ENCODE measurements at regions not wholly inside any gene's neighbourhood (a gene's known extent, or its start where the extent isn't known, plus 50 kb on each side); places are given as distances from the start of the nearest gene placed in this dataset.

GRCh38 chr11:16511116-16512114, 155.1 kb upstream of the SOX6 start (continued):
- TF ChIP-seq CTCF (IDR thresholded peaks at IDR 0.05 in 2 of 3, conservative IDR thresholded peaks at IDR 0.05 in 1 of 3; ENCODE audit: borderline replicate concordance in 1 of 3, insufficient read depth in 1 of 3, low read depth in 2 of 3, low read length in 2 of 3): no peak
- no peak for TF ChIP-seq FOSL1 (IDR thresholded peaks at IDR 0.05; ENCODE audit: low read depth)

- Histone ChIP-seq H3K9ac (ENCODE audit: low read length) (no peak overlapping the region), H4K20me1 (ENCODE audit: insufficient read depth) (no peaks in the 10 kb centered on the region; the same call in 1 of the 2 replicates), H3K36me3 (ENCODE audit: control insufficient read depth in 1 of 2, insufficient read depth in 2 of 2, low read length in 2 of 2) (no peaks in the 10 kb centered on the region), H3K4me2 (ENCODE audit: low read length) (no peak overlapping the region), H3K9me3 (ENCODE audit: control insufficient read depth in 1 of 2, insufficient read depth in 1 of 2, low read depth in 1 of 2, low read length in 2 of 2) (no peaks in the 10 kb centered on the region), H3K9me2 (ENCODE audit: insufficient read depth) (no peaks in the 10 kb centered on the region), H3K4me3 (replicated peaks in 1 of 2; ENCODE audit: low read depth in 1 of 2, low read length in 2 of 2) (no peak overlapping the region), H3K27me3 (ENCODE audit: insufficient read depth, low read length) (peaks cover 4% of the 10 kb centered on the region; the same call in 1 of the 2 replicates), H3K4me1 (ENCODE audit: control insufficient read depth in 1 of 2, insufficient read depth in 2 of 2, low read length in 2 of 2) (no peaks in the 10 kb centered on the region), H2AFZ (ENCODE audit: low read depth, low read length, poor library complexity, severe bottlenecking) (no peak overlapping the region), H3K27ac (ENCODE audit: low read depth, low read length) (no peak overlapping the region), H3K79me2 (ENCODE audit: insufficient read depth, low read length) (no peaks in the 10 kb centered on the region)
- intact Hi-C loops (cut with micrococcal nuclease): no loop called here
- POLR2A ChIA-PET: no interaction called here
- ATAC-seq (no peak), DNase-seq (ENCODE audit: low read depth, low spot score) (no peak)
- RAD21 ChIA-PET (ENCODE audit: low non-redundant PET in 1 of 2, low total read pairs in 2 of 2, uncharacterized antibody in 2 of 2, unreplicated experiment in 2 of 2): no interaction called here
- CTCF ChIA-PET: no interaction called here
- no TSS peak for BruUV-seq (replicated peaks)
- no peak for TF ChIP-seq POLR2A (IDR thresholded peaks at IDR 0.05; ENCODE audit: borderline replicate concordance, extremely low read depth, insufficient read depth, insufficient read length)
- TF ChIP-seq SP1 (IDR thresholded peaks at IDR 0.05; ENCODE audit: low read depth): no peak
- TF ChIP-seq YY1 (IDR thresholded peaks at IDR 0.05; ENCODE audit: extremely low read depth, insufficient replicate concordance, low read depth, low read length): no peak
- no peak for TF ChIP-seq RAD21 (IDR thresholded peaks at IDR 0.05; ENCODE audit: low read depth)
- no peak for TF ChIP-seq CBX3 (IDR thresholded peaks at IDR 0.05; ENCODE audit: low read depth)
- no peak for TF ChIP-seq ATF3 (IDR thresholded peaks at IDR 0.05)
- TF ChIP-seq EZH2 (IDR thresholded peaks at IDR 0.05): no peak
- no peak for TF ChIP-seq FOSL1 (IDR thresholded peaks at IDR 0.05; ENCODE audit: low read depth)
- TF ChIP-seq ELF1 (IDR thresholded peaks at IDR 0.05; ENCODE audit: borderline replicate concordance, low read depth): no peak
- TF ChIP-seq REST (IDR thresholded peaks at IDR 0.05; ENCODE audit: low read depth): no peak
- TF ChIP-seq TCF7L2 (IDR thresholded peaks at IDR 0.05; ENCODE audit: borderline replicate concordance, extremely low read depth, insufficient read depth, insufficient read length): no peak
- TF ChIP-seq EZH2phosphoT487 (IDR thresholded peaks at IDR 0.05; ENCODE audit: borderline replicate concordance): no peak
- TF ChIP-seq JUND (IDR thresholded peaks at IDR 0.05): no peak
- no peak for TF ChIP-seq ZBTB33 (IDR thresholded peaks at IDR 0.05; ENCODE audit: extremely low read depth, insufficient replicate concordance, low read length)
These were observed 149.1 kb upstream of the SOX6 start for GRCh38 chr11:16505481-16505880.

Measured in HCT116 (cell line).